Naive thymus-derived CD4-positive, alpha-beta T cell (primary cell): ENCODE measurements at regions not wholly inside any gene's neighbourhood (a gene's known extent, or its start where the extent isn't known, plus 50 kb on each side); places are given as distances from the start of the nearest gene placed in this dataset.

Experiments used
- ATAC-seq: fragments of 150-1000 bp; cut with Tn5 transposase; 2 replicates; pipeline ENCODE4 v1.10.0; 2021; ENCODE audit warnings: mild to moderate bottlenecking, moderate library complexity
- CTCF ChIA-PET: fragments of 350-600 bp; sonication (Branson Sonifier 250); formaldehyde crosslinking; loops from one replicate; lab custom pipeline; 2021; ENCODE audit warnings: antibody characterized with exemption; lab: Charles Lee
- POLR2A ChIA-PET: fragments of 350-600 bp; sonication (Branson Sonifier 250); formaldehyde crosslinking; loops from one replicate; lab custom pipeline; 2021; ENCODE audit warnings: antibody characterized with exemption, inconsistent platforms; lab: Charles Lee
- DNase-seq, 9 donors: peaks; one replicate each; pipeline versions ENCODE4 v3.0.0 to v3.0.0-alpha.2; 2020 to 2022; ENCODE audit warnings: mixed read lengths in 1 of 9
- H3K27ac ChIP-seq: one replicate; pipeline ENCODE4 v1.7.0; 2013; ENCODE audit warnings: mild to moderate bottlenecking, low read depth, low read length, moderate library complexity
- H3K27me3 ChIP-seq, 2 donors: one replicate each; pipeline ENCODE4 v1.7.0; 2013; ENCODE audit warnings: low read length in 2 of 2, mild to moderate bottlenecking in 2 of 2, moderate library complexity in 2 of 2; ENCODE audit not compliant: control insufficient read depth in 2 of 2, insufficient read depth in 2 of 2
- H3K36me3 ChIP-seq, 3 experiments: 1 replicate in 2 of 3; 2 replicates in 1 of 3; pipeline ENCODE4 v1.7.0; 2013; ENCODE audit warnings: low read length in 3 of 3, mild to moderate bottlenecking in 3 of 3, moderate library complexity in 1 of 3; ENCODE audit not compliant: insufficient read depth in 3 of 3, control insufficient read depth in 2 of 3
- H3K4me1 ChIP-seq, 2 donors: one replicate each; pipeline ENCODE4 v1.7.0; 2013; ENCODE audit warnings: low read length in 2 of 2, mild to moderate bottlenecking in 2 of 2, moderate library complexity in 1 of 2; ENCODE audit not compliant: control insufficient read depth in 2 of 2, insufficient read depth in 2 of 2
- H3K4me3 ChIP-seq: 2 replicates; pipeline ENCODE4 v1.7.0; 2013; ENCODE audit warnings: mild to moderate bottlenecking, low read length
- H3K9me3 ChIP-seq, 3 experiments: 1 replicate in 2 of 3; 2 replicates in 1 of 3; pipeline ENCODE4 v1.7.0; 2013; ENCODE audit warnings: low read length in 3 of 3; ENCODE audit not compliant: control insufficient read depth in 2 of 3
- H3K27ac Mint-ChIP-seq, 9 donors: one replicate each; pipeline ENCODE4 v1.8.0; 2020 to 2022; ENCODE audit warnings: mixed read lengths in 9 of 9, mild to moderate bottlenecking in 8 of 9, moderate library complexity in 5 of 9, inconsistent platforms in 2 of 9
- H3K27me3 Mint-ChIP-seq, 5 donors: one replicate each; pipeline ENCODE4 v1.8.0; 2021 to 2022; ENCODE audit warnings: mixed read lengths in 5 of 5, mild to moderate bottlenecking in 1 of 5
- H3K36me3 Mint-ChIP-seq, 5 donors: one replicate each; pipeline ENCODE4 v1.8.0; 2020 to 2022; ENCODE audit warnings: mixed read lengths in 5 of 5, mild to moderate bottlenecking in 3 of 5, inconsistent platforms in 1 of 5
- H3K4me1 Mint-ChIP-seq, 7 donors: one replicate each; pipeline ENCODE4 v1.8.0; 2020 to 2022; ENCODE audit warnings: mixed read lengths in 7 of 7, mild to moderate bottlenecking in 3 of 7, inconsistent platforms in 1 of 7
- H3K4me3 Mint-ChIP-seq, 10 donors: one replicate each; pipeline ENCODE4 v1.8.0; 2020 to 2022; ENCODE audit warnings: mild to moderate bottlenecking in 10 of 10, mixed read lengths in 10 of 10, moderate library complexity in 6 of 10, inconsistent platforms in 2 of 10
- H3K9me3 Mint-ChIP-seq, 11 donors: one replicate each; pipeline ENCODE4 v1.8.0; 2020 to 2022; ENCODE audit warnings: mixed read lengths in 11 of 11, mild to moderate bottlenecking in 4 of 11, inconsistent platforms in 1 of 11, moderate library complexity in 1 of 11
- intact Hi-C, 2 donors: fragments of 100-400 bp; cut with micrococcal nuclease; formaldehyde crosslinking; loops; one replicate each; pipeline ENCODE4 v1.15.1; 2023

- Mint-ChIP-seq H3K27ac (no peak overlapping the region), H3K9me3 (peaks cover 0 to 21% (median 8%) of the 10 kb centered on the region in 11 donors), H3K4me1 (no peaks in the 10 kb centered on the region), H3K27me3 (peaks cover 3 to 15% (median 13%) of the 10 kb centered on the region in 5 donors), H3K36me3 (no peaks in the 10 kb centered on the region), H3K4me3 (no peak overlapping the region)
- Histone ChIP-seq H3K27me3 (no peaks in the 10 kb centered on the region), H3K4me3 (no peak overlapping the region), H3K4me1 (no peaks in the 10 kb centered on the region), H3K9me3 (no peaks in the 10 kb centered on the region), H3K36me3 (no peaks in the 10 kb centered on the region), H3K27ac (no peak overlapping the region)
- DNase-seq: no peak
- CTCF ChIA-PET: no interaction called here
- POLR2A ChIA-PET: no interaction called here
- no peak for ATAC-seq
- intact Hi-C loops: no loop called here
These were observed 84.7 kb downstream of the URB2 start for GRCh38 chr1:229710746-229711145.

GRCh38 chr1:229714306-229714705 lies 88.3 kb downstream of the URB2 start:
- ChIA-PET CTCF (interaction anchor here (1.2 kb wide), 1 partner anchor 595 kb away, joined by 3 read pairs; no protein-coding TSS in a partner anchor), POLR2A (no interaction called here)
- intact Hi-C loops: no loop called here
- DNase-seq (no peak), ATAC-seq (no peak)
- Mint-ChIP-seq H3K27me3 (peaks cover 0 to 14% (median 4%) of the 10 kb centered on the region in 5 donors), H3K36me3 (no peaks in the 10 kb centered on the region), H3K4me1 (no peaks in the 10 kb centered on the region), H3K9me3 (peaks cover 0 to 3% (median 0%) of the 10 kb centered on the region in 11 donors), H3K27ac (no peak overlapping the region), H3K4me3 (no peak overlapping the region)
- H3K36me3 ChIP-seq: no peaks in the 10 kb centered on the region
- H3K4me3 ChIP-seq: no peak overlapping the region
- H3K27ac ChIP-seq: no peak overlapping the region
- no peaks in the 10 kb centered on the region for H3K9me3 ChIP-seq
- H3K4me1 ChIP-seq: no peaks in the 10 kb centered on the region
- no peaks in the 10 kb centered on the region for H3K27me3 ChIP-seq

GRCh38 chr1:229714964-229715603 lies 89.0 kb downstream of the URB2 start:
- no peak for ATAC-seq

GRCh38 chr1:229716069-229716468 lies 90.0 kb downstream of the URB2 start:
- DNase-seq (no peak), ATAC-seq (no peak)
- Histone ChIP-seq H3K4me1 (no peaks in the 10 kb centered on the region), H3K27me3 (no peaks in the 10 kb centered on the region), H3K36me3 (no peaks in the 10 kb centered on the region), H3K27ac (no peak overlapping the region), H3K4me3 (no peak overlapping the region), H3K9me3 (no peaks in the 10 kb centered on the region)
- ChIA-PET POLR2A (no interaction called here), CTCF (no interaction called here)
- Mint-ChIP-seq H3K9me3 (peaks cover 0 to 6% (median 0%) of the 10 kb centered on the region in 11 donors), H3K4me1 (no peaks in the 10 kb centered on the region), H3K4me3 (no peak overlapping the region), H3K36me3 (no peaks in the 10 kb centered on the region), H3K27me3 (peaks cover 0 to 11% (median 10%) of the 10 kb centered on the region in 5 donors), H3K27ac (no peak overlapping the region)
- intact Hi-C loops: no loop called here

More at GRCh38 chr1:229714964-229715603, 89.0 kb downstream of the URB2 start:
- Histone ChIP-seq H3K4me1 (no peaks in the 10 kb centered on the region), H3K36me3 (no peaks in the 10 kb centered on the region), H3K27me3 (no peaks in the 10 kb centered on the region), H3K27ac (no peak overlapping the region), H3K4me3 (no peak overlapping the region), H3K9me3 (no peaks in the 10 kb centered on the region)
- peaks cover 0 to 14% (median 2%) of the 10 kb centered on the region in 5 donors for H3K27me3 Mint-ChIP-seq
- peak in 1 of 9 donors; percentile 35 for DNase-seq
- H3K9me3 Mint-ChIP-seq: peaks cover 0 to 3% (median 0%) of the 10 kb centered on the region in 11 donors
- no peak overlapping the region for H3K4me3 Mint-ChIP-seq
- CTCF ChIA-PET: interaction anchor here (1.2 kb wide), 1 partner anchor 595 kb away, joined by 3 read pairs; no protein-coding TSS in a partner anchor
- no peaks in the 10 kb centered on the region for H3K4me1 Mint-ChIP-seq
- no peak overlapping the region for H3K27ac Mint-ChIP-seq
- POLR2A ChIA-PET: no interaction called here
- intact Hi-C loops: loop anchor here (1.0 kb wide), 2 partner anchors 452 to 595 kb away; no protein-coding TSS in a partner anchor
- no peaks in the 10 kb centered on the region for H3K36me3 Mint-ChIP-seq

- Mint-ChIP-seq H3K9me3 (peaks cover 0 to 7% (median 0%) of the 10 kb centered on the region in 11 donors), H3K4me3 (no peak overlapping the region), H3K4me1 (no peaks in the 10 kb centered on the region), H3K36me3 (no peaks in the 10 kb centered on the region), H3K27me3 (peaks cover 3 to 16% (median 14%) of the 10 kb centered on the region in 5 donors), H3K27ac (no peak overlapping the region)
- Histone ChIP-seq H3K4me3 (no peak overlapping the region), H3K27ac (no peak overlapping the region), H3K9me3 (no peaks in the 10 kb centered on the region), H3K27me3 (no peaks in the 10 kb centered on the region), H3K4me1 (no peaks in the 10 kb centered on the region), H3K36me3 (no peaks in the 10 kb centered on the region)
- ChIA-PET CTCF (no interaction called here), POLR2A (no interaction called here)
- ATAC-seq (no peak), DNase-seq (no peak)
- intact Hi-C loops: no loop called here
These were observed 90.7 kb downstream of the URB2 start for GRCh38 chr1:229716704-229717103.

GRCh38 chr1:229717786-229718576 lies 91.9 kb downstream of the URB2 start:
- ChIA-PET POLR2A (no interaction called here), CTCF (no interaction called here)
- H3K36me3 ChIP-seq: no peaks in the 10 kb centered on the region
- H3K27ac ChIP-seq: no peak overlapping the region
- H3K4me3 ChIP-seq: no peak overlapping the region
- intact Hi-C loops: no loop called here
- H3K4me1 Mint-ChIP-seq: no peaks in the 10 kb centered on the region
- peaks cover 0 to 4% (median 0%) of the 10 kb centered on the region in 5 donors for H3K36me3 Mint-ChIP-seq
- no peak overlapping the region for H3K4me3 Mint-ChIP-seq
- H3K9me3 ChIP-seq: no peaks in the 10 kb centered on the region
- H3K9me3 Mint-ChIP-seq: peaks cover 0 to 12% (median 0%) of the 10 kb centered on the region in 11 donors
- H3K4me1 ChIP-seq: no peaks in the 10 kb centered on the region
- no peaks in the 10 kb centered on the region for H3K27me3 ChIP-seq
- ATAC-seq (no peak), DNase-seq (no peak)
- peaks cover 3 to 21% (median 17%) of the 10 kb centered on the region in 5 donors for H3K27me3 Mint-ChIP-seq
- no peak overlapping the region for H3K27ac Mint-ChIP-seq
